Glomerular visceral epithelial cell (primary cell): ENCODE measurements at regions not wholly inside any gene's neighbourhood (a gene's known extent, or its start where the extent isn't known, plus 50 kb on each side); places are given as distances from the start of the nearest gene placed in this dataset.
"Not testable (repeated sequence)": the region's sequence is repeated elsewhere in the genome, so short reads cannot be mapped to it uniquely, and the experiment has no call there.

ENCODE experiments used
- DNase-seq: peaks from one replicate; pipeline ENCODE4 v3.0.0-alpha.2; 2016; ENCODE audit errors: extremely low spot score

DNA sequence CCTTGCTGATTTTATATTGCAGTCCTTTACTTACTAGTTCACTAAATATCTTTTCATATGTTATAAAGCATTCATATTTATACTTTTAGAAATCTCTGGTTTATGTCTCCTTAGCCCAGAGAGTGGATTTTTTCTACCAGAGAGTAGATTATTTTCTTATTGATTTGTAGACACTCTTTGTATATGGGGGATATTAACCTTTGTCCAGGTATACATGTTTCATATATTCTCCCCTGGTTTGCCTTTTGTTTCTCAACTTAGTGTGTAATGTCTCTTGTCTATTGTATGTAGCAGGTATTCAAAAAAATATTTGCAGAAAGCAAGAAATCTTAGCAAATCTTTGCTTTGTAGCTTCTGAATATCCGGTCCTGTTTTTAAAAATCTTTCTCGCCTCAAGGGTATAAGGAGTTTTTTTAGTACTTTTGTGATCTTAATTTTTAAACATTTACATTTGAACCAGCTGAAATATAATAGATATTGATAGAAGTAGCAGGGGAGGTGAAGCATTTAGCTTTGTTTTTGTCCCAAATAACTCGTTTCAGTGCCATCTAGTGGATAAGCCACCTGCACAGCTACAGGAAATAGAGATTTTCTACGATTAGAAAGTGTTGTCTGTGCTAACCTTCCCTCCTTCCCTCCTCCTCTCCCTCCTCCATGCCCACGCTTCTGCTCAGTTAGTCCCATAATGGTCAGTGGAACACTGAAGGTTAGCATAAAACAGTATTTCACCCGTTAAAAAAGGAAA is 97.0 kb downstream of the PHETA1 start:
- DNase-seq: no peak

DNA sequence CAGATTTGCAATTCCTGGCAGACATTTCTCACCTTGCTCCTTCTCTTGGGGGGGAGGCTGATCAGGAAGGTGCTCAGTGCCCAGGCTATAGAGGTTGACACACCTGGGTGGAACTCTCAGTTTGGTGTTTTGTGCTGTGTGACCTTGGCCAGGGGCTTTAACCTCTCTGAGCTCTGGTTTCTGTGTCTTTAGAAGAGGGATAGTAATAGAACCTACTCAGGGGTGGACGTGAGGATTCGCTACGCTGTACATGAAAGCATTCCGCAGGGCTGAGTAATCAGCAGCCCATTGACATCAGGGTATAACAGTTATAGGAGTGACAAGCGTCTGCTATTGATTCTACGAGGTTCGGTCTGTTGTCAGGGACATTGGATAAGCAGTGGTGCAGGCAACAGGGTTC is 98.1 kb downstream of the PHETA1 start:
- no peak for DNase-seq

DNA sequence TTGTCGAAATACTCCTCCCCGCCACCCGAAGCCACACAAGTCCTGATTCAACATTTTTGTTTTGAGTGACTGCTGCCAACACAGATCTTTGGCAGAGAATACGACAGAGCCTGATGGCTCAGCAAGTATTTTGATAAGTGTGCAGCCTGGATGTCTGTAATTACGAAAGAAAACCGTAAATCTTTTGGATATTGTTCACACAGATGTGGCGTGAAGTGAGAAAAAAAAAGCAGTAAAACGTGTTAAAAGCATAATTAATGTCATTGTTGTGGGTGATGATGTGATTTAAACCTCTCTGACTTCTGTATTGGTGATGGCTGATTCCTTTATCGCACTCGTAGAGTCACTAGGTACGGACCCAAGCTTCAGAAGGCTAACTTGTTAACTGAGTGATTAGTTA is 98.7 kb downstream of the PHETA1 start:
- DNase-seq: no peak

DNA sequence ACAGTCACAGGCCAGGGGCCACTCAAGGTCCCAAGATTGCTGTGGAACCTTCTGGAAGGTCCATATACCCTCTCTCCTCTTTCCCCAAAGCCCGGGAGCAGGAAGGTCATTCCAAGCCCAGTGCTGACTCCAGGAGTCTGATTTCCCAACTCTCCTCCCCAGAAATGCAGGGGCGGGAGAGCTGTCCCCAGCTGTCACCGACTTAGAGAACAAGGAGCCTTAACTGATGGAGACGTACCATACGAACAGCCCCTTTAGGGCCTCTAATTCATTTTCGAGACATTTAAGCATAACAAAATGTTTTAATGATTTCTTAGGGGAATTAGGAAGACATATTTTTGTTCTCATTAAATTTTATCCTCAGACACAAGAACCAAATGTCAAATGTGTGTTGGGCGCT is 99.2 kb downstream of the PHETA1 start:
- DNase-seq: no peak

- DNase-seq: no peak
Measured at GRCh38 chr12:111268738-111269572, 99.9 kb downstream of the PHETA1 start.

DNA sequence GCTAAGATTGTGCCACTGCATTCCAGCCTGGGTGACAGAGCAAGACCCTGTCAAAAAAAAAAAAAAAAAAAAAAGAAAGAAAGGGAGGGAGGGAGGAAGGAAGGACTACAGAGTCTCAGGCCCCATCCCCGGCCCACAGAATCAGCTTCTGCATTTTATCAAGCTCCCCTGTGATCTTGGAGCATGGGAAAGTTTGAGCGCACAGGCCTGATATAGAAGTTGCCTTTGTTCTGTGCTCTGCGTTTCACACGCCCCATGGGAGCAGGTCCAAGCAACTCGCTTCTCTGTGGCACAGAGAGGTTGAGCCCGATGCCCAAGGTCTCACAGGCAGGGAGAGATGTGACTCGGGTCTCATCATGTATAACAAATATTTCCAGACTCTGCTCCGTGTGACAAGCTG is 101.8 kb downstream of the PHETA1 start:
- no peak for DNase-seq

- DNase-seq: no peak
Measured at GRCh38 chr12:111261911-111262676, 106.8 kb downstream of the PHETA1 start.

DNA sequence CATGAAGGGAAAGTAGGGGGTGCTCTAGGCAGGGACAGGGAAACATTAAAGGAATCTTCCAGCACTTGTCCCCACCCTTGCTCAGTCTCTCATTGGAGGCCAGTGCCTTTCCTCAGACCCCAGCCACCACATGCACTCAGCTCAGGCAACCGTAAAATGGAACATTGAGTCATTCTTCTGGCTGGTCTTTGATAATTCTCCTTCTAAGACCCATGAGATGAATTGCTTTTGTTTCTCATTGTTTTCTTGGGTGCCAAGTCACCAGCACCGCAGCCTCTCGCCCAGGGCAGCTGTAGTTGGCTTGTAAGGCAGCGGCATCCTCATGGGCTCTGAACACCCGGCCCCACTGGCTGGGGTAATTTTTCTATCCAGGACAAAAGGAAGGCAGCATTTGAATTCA is 108.2 kb downstream of the PHETA1 start:
- no peak for DNase-seq

DNA sequence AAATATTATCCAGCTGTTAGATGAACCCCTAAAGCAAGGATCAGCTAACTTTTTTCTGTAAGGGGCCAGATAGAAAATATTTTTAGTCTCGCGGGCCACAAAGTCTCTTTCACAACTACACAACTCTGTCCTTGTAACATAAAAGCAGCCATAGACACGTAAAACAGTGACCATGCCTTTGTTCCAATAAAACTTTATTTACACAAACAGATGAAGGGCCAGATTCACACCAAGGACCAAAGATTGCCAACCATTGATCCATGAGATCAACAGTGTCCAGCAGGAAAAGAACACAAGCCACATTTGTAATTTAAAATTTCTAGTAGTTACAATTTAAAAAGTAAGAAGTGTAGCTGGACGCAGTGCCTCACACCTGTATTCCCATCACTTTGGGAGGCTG is 109.7 kb downstream of the PHETA1 start:
- no peak for DNase-seq

DNA sequence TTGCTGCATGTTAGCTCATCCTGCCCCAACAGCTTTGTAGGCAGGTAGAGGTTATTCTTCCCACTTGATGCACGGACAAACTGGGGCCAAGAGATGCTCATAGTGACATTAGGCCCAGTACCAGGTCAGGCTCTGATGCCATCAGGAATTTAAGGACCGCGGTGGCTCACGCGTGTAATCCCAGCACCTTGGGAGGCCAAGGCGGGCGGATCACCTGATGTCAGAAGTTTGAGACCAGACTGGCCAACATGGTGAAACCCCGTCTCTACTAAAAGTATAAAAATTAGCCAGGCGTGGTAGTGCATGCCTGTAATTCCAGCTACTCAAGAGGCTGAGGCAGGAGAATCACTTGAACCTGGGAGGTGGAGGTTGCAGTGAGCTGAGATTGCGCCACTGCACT is 110.8 kb downstream of the PHETA1 start:
- DNase-seq: not testable (repeated sequence)

DNA sequence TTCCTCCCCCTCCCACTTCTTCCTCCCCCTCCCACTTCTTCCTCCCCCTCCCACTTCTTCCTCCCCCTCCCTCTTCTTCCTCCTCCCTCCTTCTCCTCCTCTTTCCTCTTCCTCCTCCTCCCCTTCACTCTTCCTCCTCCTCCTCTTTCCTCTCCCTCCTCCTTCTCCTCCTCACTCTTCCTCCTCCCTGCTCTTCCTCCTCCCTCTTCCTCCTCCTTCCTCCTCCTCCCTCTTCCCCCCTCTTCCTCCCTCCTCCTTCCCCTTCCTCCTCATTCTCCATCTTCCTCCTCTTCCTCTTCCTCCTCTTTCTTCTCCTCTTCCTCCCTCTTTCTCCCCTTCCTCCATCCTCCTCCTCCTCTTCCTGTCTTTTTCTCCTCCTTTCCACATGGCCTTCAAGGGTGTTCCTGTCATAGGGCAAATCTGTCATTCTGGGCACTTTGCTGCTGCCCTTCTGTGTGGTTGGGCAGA is 111.4 kb downstream of the PHETA1 start:
- DNase-seq: no peak

DNA sequence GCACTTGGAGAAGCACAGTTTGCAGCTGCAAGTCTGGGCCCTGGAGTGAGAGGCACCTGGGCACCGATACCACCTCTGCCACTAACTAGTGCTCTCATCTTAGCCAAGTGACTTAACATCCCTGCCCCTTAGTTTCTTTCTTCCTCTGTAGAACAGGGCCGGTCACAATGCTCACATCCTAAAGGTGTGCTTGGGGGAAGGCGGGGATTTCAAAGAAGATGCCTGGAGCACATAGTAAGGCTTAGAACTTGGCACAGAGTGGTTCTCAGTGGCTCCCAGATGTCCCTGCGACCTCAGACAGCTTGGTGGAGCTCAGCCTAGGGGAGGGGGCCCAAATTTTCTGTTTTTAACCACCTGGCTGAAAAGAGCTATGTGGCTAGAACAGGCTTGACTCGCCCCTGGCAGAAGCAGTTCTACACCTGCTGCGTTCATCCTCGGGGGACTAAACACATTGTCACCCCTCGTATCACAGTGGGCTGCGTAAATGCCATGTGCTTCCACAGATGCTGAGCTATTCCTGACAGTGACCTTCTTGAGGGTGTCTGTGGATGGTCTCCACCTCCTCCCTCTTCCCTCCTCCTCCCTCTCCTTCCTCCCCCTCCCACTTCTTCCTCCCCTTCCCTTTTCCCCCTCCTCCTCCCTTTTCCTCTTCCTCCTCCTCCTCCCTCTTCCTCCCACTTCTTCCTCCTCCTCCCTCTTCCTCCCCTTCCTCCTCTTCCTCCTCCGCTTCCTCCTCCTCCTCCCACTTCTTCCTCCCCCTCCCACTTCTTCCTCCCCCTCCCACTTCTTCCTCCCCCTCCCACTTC is 112.1 kb downstream of the PHETA1 start:
- no peak for DNase-seq

DNA sequence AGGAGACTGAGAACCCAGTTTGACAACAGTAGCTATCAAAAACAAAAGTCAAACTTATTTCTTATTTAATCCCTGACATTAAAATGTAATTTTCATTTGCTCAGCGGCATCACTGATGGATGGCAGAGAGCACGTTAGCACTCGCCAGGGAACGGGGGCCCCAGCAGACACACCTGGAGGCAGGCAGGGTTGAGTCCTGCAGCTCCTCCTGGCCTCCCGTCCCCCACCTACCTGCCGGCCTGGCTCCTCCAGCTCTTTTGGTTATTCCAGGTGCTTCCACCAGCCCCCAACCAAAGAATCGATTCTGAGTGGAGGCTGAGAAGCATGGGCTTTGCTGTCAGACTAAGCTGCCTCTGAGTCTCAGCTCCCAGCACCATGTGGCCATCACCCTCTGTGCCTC is 113.6 kb downstream of the PHETA1 start:
- no peak for DNase-seq

GRCh38 chr12:111254106-111254505 is 114.8 kb downstream of the PHETA1 start:
- no peak for DNase-seq

DNA sequence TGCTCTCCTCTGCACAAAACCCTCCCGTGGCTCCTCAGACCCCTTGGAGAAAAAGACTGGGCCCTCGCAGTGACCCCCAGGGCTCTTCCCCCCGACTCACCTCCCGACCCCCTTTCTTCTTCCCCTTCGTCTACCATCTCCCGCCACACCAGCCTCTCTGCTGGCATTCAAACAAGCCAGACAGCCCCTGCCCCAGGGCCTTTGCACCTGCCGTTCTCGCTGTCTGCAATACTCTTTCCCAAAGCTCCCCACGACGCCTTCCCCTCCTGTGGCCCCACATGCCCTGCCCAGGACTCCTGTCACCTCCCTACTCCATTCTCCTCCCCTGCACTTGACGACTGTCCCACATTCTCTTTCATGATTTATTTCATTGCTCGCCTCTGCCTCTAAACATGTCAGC is 115.7 kb downstream of the PHETA1 start:
- no peak for DNase-seq

GRCh38 chr12:111251787-111252186 is 117.1 kb downstream of the PHETA1 start:
- DNase-seq: no peak

DNA sequence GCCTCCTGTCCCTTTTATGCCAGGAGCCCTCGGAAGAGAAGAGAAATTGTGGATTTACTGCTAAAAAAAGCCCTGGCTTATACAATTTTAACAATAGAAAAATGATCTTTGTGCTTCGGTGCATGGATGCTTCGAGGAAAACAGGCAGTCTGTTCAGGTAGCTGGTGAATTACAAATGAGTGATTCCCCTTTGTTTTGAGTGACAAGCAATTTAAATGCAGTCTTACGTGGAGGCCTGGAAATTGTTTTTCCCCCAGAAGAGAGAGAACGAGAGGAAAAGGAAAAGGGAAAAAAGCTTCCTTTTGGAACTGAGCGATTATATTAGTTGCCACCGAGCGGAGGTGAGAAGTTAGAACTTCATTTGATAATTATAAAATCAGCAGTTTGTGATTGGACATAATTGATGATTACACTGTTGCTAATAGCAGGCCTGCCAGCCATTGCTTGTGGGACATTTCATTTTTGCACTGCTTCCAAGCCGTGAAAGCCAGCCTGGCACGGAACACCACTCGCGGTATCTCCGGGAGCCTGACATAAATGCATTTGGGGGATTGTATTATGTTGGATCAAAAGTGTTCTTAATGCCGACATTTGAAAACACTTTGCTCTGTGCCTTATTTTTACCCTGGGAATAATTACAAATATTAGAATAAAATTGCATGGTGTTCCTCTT is 117.7 kb downstream of the PHETA1 start:
- DNase-seq: no peak

- DNase-seq: no peak
Measured at GRCh38 chr12:111250251-111250881, 118.5 kb downstream of the PHETA1 start.

- DNase-seq: no peak
Measured at GRCh38 chr12:111249757-111250156, 119.1 kb downstream of the PHETA1 start.

DNA sequence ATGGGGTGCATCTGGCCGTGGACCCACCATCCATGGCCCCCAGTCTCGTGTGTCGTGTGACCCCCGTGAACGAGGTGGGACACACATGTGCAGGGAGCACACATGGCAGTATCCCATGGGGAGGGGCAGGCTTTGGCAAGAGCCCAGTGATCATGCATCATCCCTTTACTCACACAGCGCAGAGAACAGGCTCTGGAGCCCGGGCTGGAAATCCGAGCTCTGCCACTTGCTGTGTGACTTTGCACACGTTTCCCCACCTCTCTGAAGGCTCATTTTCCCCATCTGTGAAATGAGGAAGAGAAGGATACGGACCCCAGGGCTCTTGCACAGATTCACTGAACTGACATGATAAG is 119.9 kb downstream of the PHETA1 start:
- DNase-seq: no peak
